ENCODE measurements at regions not wholly inside any gene's neighbourhood (a gene's known extent, or its start where the extent isn't known, plus 50 kb on each side); places are given as distances from the start of the nearest gene placed in this dataset.
"Not testable (repeated sequence)": the region's sequence is repeated elsewhere in the genome, so short reads cannot be mapped to it uniquely, and the experiment has no call there.

GRCh38 chr5:159799701-159800100 is 116.6 kb upstream of the ADRA1B start:
- Histone ChIP-seq H3K36me3 (ENCODE audit: insufficient read depth, low read length) (no peaks in the 10 kb centered on the region), H3K4me3 (ENCODE audit: low read length) (no peak overlapping the region), H3K27me3 (ENCODE audit: control insufficient read depth, insufficient read depth, low read length) (no peaks in the 10 kb centered on the region), H3K4me2 (ENCODE audit: low read length) (no peak overlapping the region), H3K9me3 (replicated peaks; ENCODE audit: low read length) (no peaks in the 10 kb centered on the region), H3K9ac (ENCODE audit: low read depth, low read length) (no peak overlapping the region), H3K4me1 (ENCODE audit: control insufficient read depth, insufficient read depth, low read length) (no peaks in the 10 kb centered on the region)

- H3K4me3 ChIP-seq (ENCODE audit: low read length), result no peak overlapping the region
- no peaks in the 10 kb centered on the region for H3K4me1 ChIP-seq (ENCODE audit: control insufficient read depth, insufficient read depth, low read length)
- no peak overlapping the region for H3K9ac ChIP-seq (ENCODE audit: low read depth, low read length)
- H3K36me3 ChIP-seq (ENCODE audit: insufficient read depth, low read length), result no peaks in the 10 kb centered on the region
- no peaks in the 10 kb centered on the region for H3K27me3 ChIP-seq (ENCODE audit: control insufficient read depth, insufficient read depth, low read length)
- no peak overlapping the region for H3K4me2 ChIP-seq (ENCODE audit: low read length)
- H3K9me3 ChIP-seq (replicated peaks; ENCODE audit: low read length), result no peaks in the 10 kb centered on the region
These were observed 116.0 kb upstream of the ADRA1B start for GRCh38 chr5:159800131-159800840.

GRCh38 chr5:159801303-159801702 is 115.0 kb upstream of the ADRA1B start:
- no peaks in the 10 kb centered on the region for H3K36me3 ChIP-seq (ENCODE audit: insufficient read depth, low read length)

GRCh38 chr5:159802661-159803060 is 113.6 kb upstream of the ADRA1B start:
- Histone ChIP-seq H3K27me3 (ENCODE audit: control insufficient read depth, insufficient read depth, low read length) (no peaks in the 10 kb centered on the region), H3K9me3 (replicated peaks; ENCODE audit: low read length) (no peaks in the 10 kb centered on the region), H3K4me3 (ENCODE audit: low read length) (no peak overlapping the region), H3K4me1 (ENCODE audit: control insufficient read depth, insufficient read depth, low read length) (no peaks in the 10 kb centered on the region), H3K4me2 (ENCODE audit: low read length) (no peak overlapping the region), H3K9ac (ENCODE audit: low read depth, low read length) (no peak overlapping the region), H3K36me3 (ENCODE audit: insufficient read depth, low read length) (no peaks in the 10 kb centered on the region)

More at GRCh38 chr5:159801303-159801702, 115.0 kb upstream of the ADRA1B start:
- Histone ChIP-seq H3K4me1 (ENCODE audit: control insufficient read depth, insufficient read depth, low read length) (no peaks in the 10 kb centered on the region), H3K4me2 (ENCODE audit: low read length) (no peak overlapping the region), H3K9me3 (replicated peaks; ENCODE audit: low read length) (no peaks in the 10 kb centered on the region), H3K4me3 (ENCODE audit: low read length) (no peak overlapping the region), H3K9ac (ENCODE audit: low read depth, low read length) (no peak overlapping the region), H3K27me3 (ENCODE audit: control insufficient read depth, insufficient read depth, low read length) (no peaks in the 10 kb centered on the region)

- H3K4me2 ChIP-seq (ENCODE audit: low read length), result no peak overlapping the region
- H3K9me3 ChIP-seq (replicated peaks; ENCODE audit: low read length), result no peaks in the 10 kb centered on the region
- H3K4me1 ChIP-seq (ENCODE audit: control insufficient read depth, insufficient read depth, low read length), result no peaks in the 10 kb centered on the region
- H3K4me3 ChIP-seq (ENCODE audit: low read length), result no peak overlapping the region
- H3K9ac ChIP-seq (ENCODE audit: low read depth, low read length), result no peak overlapping the region
- no peaks in the 10 kb centered on the region for H3K27me3 ChIP-seq (ENCODE audit: control insufficient read depth, insufficient read depth, low read length)
- no peaks in the 10 kb centered on the region for H3K36me3 ChIP-seq (ENCODE audit: insufficient read depth, low read length)
These were observed 112.2 kb upstream of the ADRA1B start for GRCh38 chr5:159804121-159804520.

GRCh38 chr5:159805021-159805420 is 111.3 kb upstream of the ADRA1B start:
- Histone ChIP-seq H3K9ac (ENCODE audit: low read depth, low read length) (no peak overlapping the region), H3K9me3 (replicated peaks; ENCODE audit: low read length) (no peaks in the 10 kb centered on the region), H3K4me3 (ENCODE audit: low read length) (no peak overlapping the region), H3K4me1 (ENCODE audit: control insufficient read depth, insufficient read depth, low read length) (no peaks in the 10 kb centered on the region), H3K27me3 (ENCODE audit: control insufficient read depth, insufficient read depth, low read length) (no peaks in the 10 kb centered on the region), H3K4me2 (ENCODE audit: low read length) (no peak overlapping the region), H3K36me3 (ENCODE audit: insufficient read depth, low read length) (no peaks in the 10 kb centered on the region)

GRCh38 chr5:159807135-159807534 is 109.1 kb upstream of the ADRA1B start:
- not testable (repeated sequence) for H3K4me3 ChIP-seq (ENCODE audit: low read length); H3K9me3 ChIP-seq (replicated peaks; ENCODE audit: low read length)

GRCh38 chr5:159807586-159807985 is 108.7 kb upstream of the ADRA1B start:
- Histone ChIP-seq H3K4me1 (ENCODE audit: control insufficient read depth, insufficient read depth, low read length) (no peaks in the 10 kb centered on the region), H3K4me3 (ENCODE audit: low read length) (no peak overlapping the region), H3K36me3 (ENCODE audit: insufficient read depth, low read length) (no peaks in the 10 kb centered on the region)

More at GRCh38 chr5:159807135-159807534, 109.1 kb upstream of the ADRA1B start:
- H3K4me2 ChIP-seq (ENCODE audit: low read length); H3K9ac ChIP-seq (ENCODE audit: low read depth, low read length); H3K27me3 ChIP-seq (ENCODE audit: control insufficient read depth, insufficient read depth, low read length); H3K36me3 ChIP-seq (ENCODE audit: insufficient read depth, low read length); H3K4me1 ChIP-seq (ENCODE audit: control insufficient read depth, insufficient read depth, low read length): not testable (repeated sequence)

GRCh38 chr5:159811712-159812111 is 104.6 kb upstream of the ADRA1B start:
- Histone ChIP-seq H3K27me3 (ENCODE audit: control insufficient read depth, insufficient read depth, low read length) (no peaks in the 10 kb centered on the region), H3K9ac (ENCODE audit: low read depth, low read length) (no peak overlapping the region), H3K4me3 (ENCODE audit: low read length) (no peak overlapping the region), H3K36me3 (ENCODE audit: insufficient read depth, low read length) (no peaks in the 10 kb centered on the region), H3K4me1 (ENCODE audit: control insufficient read depth, insufficient read depth, low read length) (peaks cover 11% of the 10 kb centered on the region), H3K4me2 (ENCODE audit: low read length) (no peak overlapping the region), H3K9me3 (replicated peaks; ENCODE audit: low read length) (no peaks in the 10 kb centered on the region)

More at GRCh38 chr5:159807586-159807985, 108.7 kb upstream of the ADRA1B start:
- Histone ChIP-seq H3K9ac (ENCODE audit: low read depth, low read length) (no peak overlapping the region), H3K4me2 (ENCODE audit: low read length) (no peak overlapping the region), H3K9me3 (replicated peaks; ENCODE audit: low read length) (no peaks in the 10 kb centered on the region), H3K27me3 (ENCODE audit: control insufficient read depth, insufficient read depth, low read length) (no peaks in the 10 kb centered on the region)

GRCh38 chr5:159812759-159813158 is 103.5 kb upstream of the ADRA1B start:
- H3K4me3 ChIP-seq (ENCODE audit: low read length); H3K27me3 ChIP-seq (ENCODE audit: control insufficient read depth, insufficient read depth, low read length); H3K9me3 ChIP-seq (replicated peaks; ENCODE audit: low read length); H3K4me2 ChIP-seq (ENCODE audit: low read length); H3K36me3 ChIP-seq (ENCODE audit: insufficient read depth, low read length); H3K9ac ChIP-seq (ENCODE audit: low read depth, low read length): not testable (repeated sequence)
- H3K4me1 ChIP-seq (ENCODE audit: control insufficient read depth, insufficient read depth, low read length), result peaks cover 17% of the 10 kb centered on the region

- Histone ChIP-seq H3K4me1 (ENCODE audit: control insufficient read depth, insufficient read depth, low read length) (peaks cover 18% of the 10 kb centered on the region), H3K4me3 (ENCODE audit: low read length) (no peak overlapping the region), H3K9me3 (replicated peaks; ENCODE audit: low read length) (no peaks in the 10 kb centered on the region), H3K27me3 (ENCODE audit: control insufficient read depth, insufficient read depth, low read length) (no peaks in the 10 kb centered on the region), H3K36me3 (ENCODE audit: insufficient read depth, low read length) (no peaks in the 10 kb centered on the region), H3K9ac (ENCODE audit: low read depth, low read length) (no peak overlapping the region), H3K4me2 (ENCODE audit: low read length) (no peak overlapping the region)
These were observed 102.1 kb upstream of the ADRA1B start for GRCh38 chr5:159814222-159814621.
